Lower leg skin (tissue), 4 donors: ENCODE measurements at regions not wholly inside any gene's neighbourhood (a gene's known extent, or its start where the extent isn't known, plus 50 kb on each side); places are given as distances from the start of the nearest gene placed in this dataset.

ENCODE experiments used
- DNase-seq, 2 donors: peaks; one replicate each; pipeline ENCODE4 v3.0.0-alpha.2; 2019; ENCODE audit warnings: low spot score in 2 of 2
- H3K4me3 ChIP-seq: fragments of 200-600 bp; sonication (generic); 2 replicates; pipeline ENCODE4 v1.5.1; 2017; ENCODE audit warnings: mild to moderate bottlenecking, low read depth; ENCODE audit not compliant: poor library complexity, severe bottlenecking
- POLR2A ChIP-seq, 2 donors: fragments of 450-650 bp; IDR thresholded peaks; one replicate each; pipeline ENCODE4 v1.6.1; 2016 to 2017; ENCODE audit warnings: antibody characterized with exemption in 2 of 2, mild to moderate bottlenecking in 1 of 2, moderate library complexity in 1 of 2
- WGBS, 2 donors: methylation state at CpG; one replicate each; pipeline ENCODE4 v1.1.5; 2018; 5-methylcytosine and 5-hydroxymethylcytosine counted together
- intact Hi-C: fragments of 100-400 bp; cut with DNase I; formaldehyde crosslinking; loops from one replicate; pipeline ENCODE4 v1.15.0; 2023; ENCODE audit warnings: low total_unique reads
- TF ChIP-seq, protein P1 (sequence below), 3 donors: fragments of 450-650 bp; IDR thresholded peaks; one replicate each; pipeline ENCODE4 v1.5.1; 2016; ENCODE audit warnings: antibody characterized with exemption in 3 of 3, mild to moderate bottlenecking in 3 of 3, moderate library complexity in 2 of 3

DNA sequence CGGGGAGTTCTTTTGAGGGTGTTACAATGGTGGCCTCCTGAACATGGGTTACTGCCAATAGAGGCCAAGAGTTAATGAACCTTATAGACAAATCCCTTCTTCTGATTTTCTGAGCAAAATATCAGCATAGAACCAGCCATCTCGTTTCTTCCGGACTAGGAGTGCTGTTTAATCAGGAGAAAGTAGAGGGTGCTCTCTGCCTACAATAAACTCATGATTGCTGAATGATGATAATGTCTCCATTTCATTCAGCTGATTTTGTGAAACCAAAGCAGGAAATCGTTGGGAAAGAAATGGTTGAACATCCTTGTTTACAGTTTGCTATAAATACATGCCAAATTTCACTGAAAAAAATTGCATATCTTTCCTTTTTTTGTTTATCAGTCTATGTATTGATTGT is 142.8 kb upstream of the PLSCR5 start:
- no peak overlapping the region for H3K4me3 ChIP-seq
- intact Hi-C loops = no loop called here
- TF ChIP-seq, protein P1, sequence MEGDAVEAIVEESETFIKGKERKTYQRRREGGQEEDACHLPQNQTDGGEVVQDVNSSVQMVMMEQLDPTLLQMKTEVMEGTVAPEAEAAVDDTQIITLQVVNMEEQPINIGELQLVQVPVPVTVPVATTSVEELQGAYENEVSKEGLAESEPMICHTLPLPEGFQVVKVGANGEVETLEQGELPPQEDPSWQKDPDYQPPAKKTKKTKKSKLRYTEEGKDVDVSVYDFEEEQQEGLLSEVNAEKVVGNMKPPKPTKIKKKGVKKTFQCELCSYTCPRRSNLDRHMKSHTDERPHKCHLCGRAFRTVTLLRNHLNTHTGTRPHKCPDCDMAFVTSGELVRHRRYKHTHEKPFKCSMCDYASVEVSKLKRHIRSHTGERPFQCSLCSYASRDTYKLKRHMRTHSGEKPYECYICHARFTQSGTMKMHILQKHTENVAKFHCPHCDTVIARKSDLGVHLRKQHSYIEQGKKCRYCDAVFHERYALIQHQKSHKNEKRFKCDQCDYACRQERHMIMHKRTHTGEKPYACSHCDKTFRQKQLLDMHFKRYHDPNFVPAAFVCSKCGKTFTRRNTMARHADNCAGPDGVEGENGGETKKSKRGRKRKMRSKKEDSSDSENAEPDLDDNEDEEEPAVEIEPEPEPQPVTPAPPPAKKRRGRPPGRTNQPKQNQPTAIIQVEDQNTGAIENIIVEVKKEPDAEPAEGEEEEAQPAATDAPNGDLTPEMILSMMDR (IDR thresholded peaks at IDR 0.05) = no peak
- no peak for TF ChIP-seq POLR2A (IDR thresholded peaks at IDR 0.05)
- no peak for DNase-seq
- WGBS, 2 donors = 29 to 32% methylated on average over 4 of the region's 4 CpGs

DNA sequence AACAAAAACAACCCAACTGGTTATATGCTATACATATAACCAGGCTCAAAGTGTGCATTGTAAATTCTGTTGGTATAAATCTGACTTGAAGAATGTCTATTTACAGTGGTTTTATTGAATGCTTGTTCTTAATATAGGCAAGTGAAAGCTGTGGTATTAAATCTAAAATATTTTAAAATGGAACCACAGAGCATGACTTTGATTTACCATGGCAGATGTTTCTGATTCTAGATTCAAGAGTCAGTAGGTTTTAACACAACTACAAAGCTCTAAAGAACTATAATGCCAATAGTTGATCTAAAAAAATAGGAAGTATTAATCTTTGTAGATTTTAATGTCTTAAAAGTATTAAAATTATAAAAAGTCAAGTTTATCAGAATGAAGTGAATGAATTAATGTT is 141.9 kb upstream of the PLSCR5 start:
- intact Hi-C loops = no loop called here
- no peak for DNase-seq
- TF ChIP-seq POLR2A (IDR thresholded peaks at IDR 0.05) = no peak
- TF ChIP-seq, protein P1 (IDR thresholded peaks at IDR 0.05) = no peak
- no peak overlapping the region for H3K4me3 ChIP-seq

DNA sequence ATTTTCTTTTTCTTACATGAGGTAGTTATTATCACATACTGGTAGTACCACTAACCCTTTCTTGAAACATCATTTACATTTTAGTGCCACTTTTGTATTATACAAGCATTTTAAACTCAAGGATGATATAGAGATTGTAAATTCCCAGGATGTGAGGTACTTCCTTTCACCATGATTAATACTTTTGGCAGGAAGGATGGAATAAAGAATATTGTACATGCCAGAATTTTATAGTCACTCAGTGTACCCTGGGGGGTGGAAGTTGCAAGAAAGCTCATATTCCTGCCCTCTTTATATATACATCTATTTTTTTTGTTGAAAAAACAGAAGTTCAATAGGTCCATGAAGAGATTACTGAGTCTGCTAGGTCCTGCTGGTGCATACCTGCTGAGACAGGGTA is 141.0 kb upstream of the PLSCR5 start:
- no peak for DNase-seq
- intact Hi-C loops = no loop called here
- H3K4me3 ChIP-seq = no peak overlapping the region
- TF ChIP-seq POLR2A (IDR thresholded peaks at IDR 0.05) = no peak
- TF ChIP-seq, protein P1 (IDR thresholded peaks at IDR 0.05) = no peak

DNA sequence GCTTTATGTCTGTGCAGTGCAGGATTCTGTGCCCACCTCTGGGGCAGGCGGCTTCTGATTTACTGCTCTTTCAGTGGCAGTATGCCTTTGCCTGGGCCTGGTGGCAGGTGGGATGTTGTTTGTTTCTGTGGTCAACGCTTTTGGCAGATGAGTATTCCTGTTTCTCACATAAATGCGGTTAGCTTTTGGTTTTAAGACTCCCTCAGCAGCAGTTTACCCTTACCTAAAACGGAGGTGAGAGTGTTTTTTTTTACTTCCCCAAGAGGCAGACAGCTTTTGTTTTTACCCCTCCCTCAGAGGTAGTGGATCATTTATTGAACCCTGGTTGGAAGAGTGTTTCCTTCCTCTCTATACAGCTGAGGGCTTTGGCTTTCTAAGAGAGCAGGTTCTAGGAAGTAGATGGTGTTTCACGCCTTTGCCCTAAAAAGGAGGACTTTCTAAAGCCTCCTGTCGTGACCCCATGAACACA is 134.1 kb upstream of the PLSCR5 start:
- H3K4me3 ChIP-seq = no peak overlapping the region
- no peak for TF ChIP-seq POLR2A (IDR thresholded peaks at IDR 0.05)
- TF ChIP-seq, protein P1 (IDR thresholded peaks at IDR 0.05) = no peak
- intact Hi-C loops = no loop called here
- no peak for DNase-seq
- 67 to 68% methylated on average over 6 of the region's 6 CpGs for WGBS, 2 donors

DNA sequence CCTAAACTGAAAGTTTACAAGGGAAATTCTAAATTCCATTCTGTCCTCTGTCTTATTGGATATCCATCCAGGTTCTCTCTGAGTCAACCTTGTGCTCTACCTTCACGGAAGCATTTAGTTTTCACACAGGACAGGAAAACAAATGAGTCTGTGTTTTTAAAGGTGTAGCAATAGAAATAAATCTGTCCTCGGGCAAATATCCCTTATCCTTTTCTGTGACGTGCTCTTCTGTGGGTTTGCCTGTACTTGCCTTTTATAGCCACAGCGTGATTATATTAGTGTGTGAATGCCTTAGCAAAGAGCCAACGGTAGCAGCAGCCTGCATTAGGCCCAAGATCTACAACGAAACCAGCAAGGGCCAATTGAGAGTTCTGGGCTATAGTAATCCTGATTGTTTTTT is 127.2 kb upstream of the PLSCR5 start:
- DNase-seq = no peak
- 55 to 56% methylated on average over 6 of the region's 6 CpGs for WGBS, 2 donors
- intact Hi-C loops = no loop called here
- no peak overlapping the region for H3K4me3 ChIP-seq
- TF ChIP-seq POLR2A (IDR thresholded peaks at IDR 0.05) = no peak
- TF ChIP-seq, protein P1 (IDR thresholded peaks at IDR 0.05) = no peak

DNA sequence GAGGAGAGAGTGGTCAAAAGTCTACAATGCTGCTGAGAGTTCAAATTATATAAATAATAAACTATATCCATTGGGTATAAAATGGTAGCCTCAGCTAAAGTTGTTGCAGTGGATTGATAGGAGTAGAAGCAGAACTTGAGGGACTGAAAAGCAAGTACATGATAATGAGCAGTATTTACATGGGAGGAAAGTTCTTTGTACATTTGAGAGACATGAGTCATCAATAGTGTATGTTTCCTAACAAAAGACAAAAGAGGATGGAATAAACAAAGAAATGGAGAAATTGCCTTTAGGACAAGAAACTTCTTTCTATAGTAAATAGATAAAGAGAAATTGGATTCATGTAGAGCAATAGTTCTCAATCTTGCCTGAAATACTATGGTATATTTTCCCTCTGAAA is 110.0 kb upstream of the PLSCR5 start:
- intact Hi-C loops = no loop called here
- DNase-seq = no peak
- TF ChIP-seq POLR2A (IDR thresholded peaks at IDR 0.05) = no peak
- TF ChIP-seq, protein P1 (IDR thresholded peaks at IDR 0.05) = no peak
- no peak overlapping the region for H3K4me3 ChIP-seq
